Lower leg skin (tissue), 3 donors: ENCODE measurements at regions not wholly inside any gene's neighbourhood (a gene's known extent, or its start where the extent isn't known, plus 50 kb on each side); places are given as distances from the start of the nearest gene placed in this dataset.

Source experiments
- CTCF ChIP-seq, 3 donors: fragments of 450-650 bp; IDR thresholded peaks; one replicate each; pipeline ENCODE4 v1.5.1; 2016; ENCODE audit warnings: antibody characterized with exemption in 3 of 3, mild to moderate bottlenecking in 3 of 3, moderate library complexity in 2 of 3
- POLR2A ChIP-seq, 2 donors: fragments of 450-650 bp; IDR thresholded peaks; one replicate each; pipeline ENCODE4 v1.6.1; 2016 to 2017; ENCODE audit warnings: antibody characterized with exemption in 2 of 2, mild to moderate bottlenecking in 1 of 2, moderate library complexity in 1 of 2

GRCh38 chr5:106578736-106579135 is 1092.0 kb downstream of the EFNA5 start:
- no peak for TF ChIP-seq POLR2A (IDR thresholded peaks at IDR 0.05)
- no peak for TF ChIP-seq CTCF (IDR thresholded peaks at IDR 0.05)
